Activated naive CD4-positive, alpha-beta T cell treated with anti-CD3 and anti-CD28 coated beads, Interleukin-2, amount 50 U/mL, for 24 hours (primary cell): ENCODE measurements at regions not wholly inside any gene's neighbourhood (a gene's known extent, or its start where the extent isn't known, plus 50 kb on each side); places are given as distances from the start of the nearest gene placed in this dataset.
"Not testable (repeated sequence)": the region's sequence is repeated elsewhere in the genome, so short reads cannot be mapped to it uniquely, and the experiment has no call there.

Source experiments
- H3K27ac Mint-ChIP-seq: one replicate; pipeline ENCODE4 v1.8.0; 2021; ENCODE audit warnings: mild to moderate bottlenecking, mixed read lengths
- H3K27me3 Mint-ChIP-seq: one replicate; pipeline ENCODE4 v1.8.0; 2021; ENCODE audit warnings: mixed read lengths
- H3K36me3 Mint-ChIP-seq: one replicate; pipeline ENCODE4 v1.8.0; 2021; ENCODE audit warnings: mixed read lengths
- H3K4me1 Mint-ChIP-seq: one replicate; pipeline ENCODE4 v1.8.0; 2021; ENCODE audit warnings: mixed read lengths
- H3K4me3 Mint-ChIP-seq: one replicate; pipeline ENCODE4 v1.8.0; 2021; ENCODE audit warnings: mild to moderate bottlenecking, mixed read lengths
- H3K9me3 Mint-ChIP-seq: one replicate; pipeline ENCODE4 v1.8.0; 2021; ENCODE audit warnings: mixed read lengths

DNA sequence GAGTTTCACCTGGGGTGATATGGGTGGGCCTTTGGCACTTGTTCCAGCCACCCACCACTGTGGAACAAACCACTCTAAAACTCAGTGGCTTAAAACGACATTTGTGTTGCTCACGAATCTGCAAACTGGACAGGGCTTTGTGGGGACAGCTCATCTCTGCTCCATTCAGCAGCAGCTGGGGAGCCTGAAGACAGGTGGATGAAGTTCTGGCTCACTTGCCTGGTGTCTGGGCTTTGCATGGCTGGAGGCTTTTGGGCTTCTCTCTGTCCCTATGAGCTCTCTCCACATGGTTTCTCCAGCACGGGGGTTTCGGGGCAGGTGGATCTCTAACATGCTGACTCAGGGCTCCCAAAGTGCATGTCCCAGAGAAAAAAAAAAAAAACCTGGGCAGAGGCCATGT is 93.0 kb upstream of the GLI2 start:
- Mint-ChIP-seq H3K36me3 (no peaks in the 10 kb centered on the region), H3K27me3 (peaks cover 2% of the 10 kb centered on the region), H3K4me3 (no peak overlapping the region), H3K27ac (no peak overlapping the region), H3K9me3 (no peaks in the 10 kb centered on the region), H3K4me1 (no peaks in the 10 kb centered on the region)

DNA sequence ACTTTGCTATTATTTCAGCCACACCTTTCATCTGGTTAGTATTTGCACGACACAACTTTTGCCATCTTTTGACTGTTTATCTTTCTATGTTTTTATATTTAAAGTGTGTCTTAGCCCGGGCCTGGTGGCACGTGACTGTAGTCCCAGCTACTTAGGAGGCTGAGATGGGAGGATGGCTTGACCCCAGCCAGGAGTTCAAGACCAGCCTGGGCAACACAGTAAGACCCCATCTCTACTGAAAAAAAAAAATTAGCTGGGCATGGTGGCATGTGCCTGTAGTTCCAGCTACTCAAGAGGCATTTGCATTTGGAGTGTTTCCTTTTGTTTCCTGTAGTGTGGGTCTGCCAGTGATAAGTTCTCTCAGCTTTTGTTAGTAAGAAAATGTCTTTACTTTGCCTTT is 88.7 kb upstream of the GLI2 start:
- Mint-ChIP-seq H3K36me3 (no peaks in the 10 kb centered on the region), H3K9me3 (peaks cover 15% of the 10 kb centered on the region), H3K4me3 (no peak overlapping the region), H3K27me3 (peaks cover 5% of the 10 kb centered on the region), H3K4me1 (no peaks in the 10 kb centered on the region), H3K27ac (no peak overlapping the region)

GRCh38 chr2:120647487-120647886 is 88.2 kb upstream of the GLI2 start:
- no peaks in the 10 kb centered on the region for H3K4me1 Mint-ChIP-seq
- H3K4me3 Mint-ChIP-seq: no peak overlapping the region
- H3K27me3 Mint-ChIP-seq: peaks cover 5% of the 10 kb centered on the region
- no peaks in the 10 kb centered on the region for H3K36me3 Mint-ChIP-seq
- peaks cover 15% of the 10 kb centered on the region for H3K9me3 Mint-ChIP-seq
- H3K27ac Mint-ChIP-seq: no peak overlapping the region

DNA sequence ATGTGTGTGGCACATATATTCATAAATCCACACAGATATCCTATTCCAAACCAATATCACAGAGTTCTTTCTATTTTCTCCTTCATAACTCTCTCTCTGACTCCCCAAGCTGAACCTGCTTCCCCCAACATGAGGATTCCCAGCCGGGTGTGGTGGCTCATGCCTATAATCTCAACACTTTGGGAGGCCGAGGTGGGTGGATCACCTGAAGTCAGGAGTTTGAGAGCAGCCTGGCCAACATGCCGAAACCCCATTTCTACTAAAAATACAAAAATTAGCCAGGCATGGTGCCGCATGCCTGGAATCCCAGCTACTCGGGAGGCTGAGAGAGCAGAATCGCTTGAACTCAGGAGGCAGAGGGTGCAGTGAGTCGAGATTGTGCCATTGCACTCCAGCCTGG is 86.3 kb upstream of the GLI2 start:
- H3K36me3 Mint-ChIP-seq, H3K4me3 Mint-ChIP-seq, H3K4me1 Mint-ChIP-seq, H3K27ac Mint-ChIP-seq: not testable (repeated sequence)
- Mint-ChIP-seq H3K9me3 (peaks cover 15% of the 10 kb centered on the region), H3K27me3 (peaks cover 12% of the 10 kb centered on the region)

- no peaks in the 10 kb centered on the region for H3K36me3 Mint-ChIP-seq
- no peak overlapping the region for H3K27ac Mint-ChIP-seq
- H3K27me3 Mint-ChIP-seq: peaks cover 14% of the 10 kb centered on the region
- no peak overlapping the region for H3K4me3 Mint-ChIP-seq
- H3K4me1 Mint-ChIP-seq: no peaks in the 10 kb centered on the region
- H3K9me3 Mint-ChIP-seq: peaks cover 15% of the 10 kb centered on the region
Observed at GRCh38 chr2:120650022-120650644, 85.5 kb upstream of the GLI2 start.

- Mint-ChIP-seq H3K36me3 (no peaks in the 10 kb centered on the region), H3K9me3 (peaks cover 15% of the 10 kb centered on the region), H3K27me3 (peaks cover 20% of the 10 kb centered on the region), H3K4me3 (no peak overlapping the region), H3K27ac (no peak overlapping the region), H3K4me1 (no peaks in the 10 kb centered on the region)
Observed at GRCh38 chr2:120651818-120652217, 83.8 kb upstream of the GLI2 start.

GRCh38 chr2:120653046-120653445 is 82.6 kb upstream of the GLI2 start:
- Mint-ChIP-seq H3K4me3 (no peak overlapping the region), H3K9me3 (peaks cover 15% of the 10 kb centered on the region), H3K36me3 (no peaks in the 10 kb centered on the region), H3K27ac (no peak overlapping the region), H3K4me1 (no peaks in the 10 kb centered on the region), H3K27me3 (peaks cover 21% of the 10 kb centered on the region)

DNA sequence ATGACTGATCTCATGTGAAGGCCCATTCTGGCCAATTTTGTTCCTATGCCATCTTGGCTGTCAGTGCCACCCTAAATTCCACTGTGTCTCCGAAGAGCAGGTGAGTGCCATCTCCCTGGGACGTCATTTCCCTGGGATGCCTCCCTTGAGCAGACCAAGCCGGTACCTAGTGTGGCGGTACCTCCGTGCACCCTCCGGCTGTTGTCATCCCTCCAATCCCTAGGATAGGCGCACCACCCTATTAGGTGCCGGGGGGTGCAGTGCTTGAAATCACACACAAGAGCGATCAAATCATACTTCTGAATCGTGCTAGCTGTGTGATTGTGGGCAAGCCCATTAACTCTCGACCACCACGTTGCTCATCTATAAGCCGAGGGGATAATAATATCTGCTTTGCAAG is 81.8 kb upstream of the GLI2 start:
- Mint-ChIP-seq H3K27me3 (peaks cover 21% of the 10 kb centered on the region), H3K27ac (no peak overlapping the region), H3K4me3 (no peak overlapping the region)

DNA sequence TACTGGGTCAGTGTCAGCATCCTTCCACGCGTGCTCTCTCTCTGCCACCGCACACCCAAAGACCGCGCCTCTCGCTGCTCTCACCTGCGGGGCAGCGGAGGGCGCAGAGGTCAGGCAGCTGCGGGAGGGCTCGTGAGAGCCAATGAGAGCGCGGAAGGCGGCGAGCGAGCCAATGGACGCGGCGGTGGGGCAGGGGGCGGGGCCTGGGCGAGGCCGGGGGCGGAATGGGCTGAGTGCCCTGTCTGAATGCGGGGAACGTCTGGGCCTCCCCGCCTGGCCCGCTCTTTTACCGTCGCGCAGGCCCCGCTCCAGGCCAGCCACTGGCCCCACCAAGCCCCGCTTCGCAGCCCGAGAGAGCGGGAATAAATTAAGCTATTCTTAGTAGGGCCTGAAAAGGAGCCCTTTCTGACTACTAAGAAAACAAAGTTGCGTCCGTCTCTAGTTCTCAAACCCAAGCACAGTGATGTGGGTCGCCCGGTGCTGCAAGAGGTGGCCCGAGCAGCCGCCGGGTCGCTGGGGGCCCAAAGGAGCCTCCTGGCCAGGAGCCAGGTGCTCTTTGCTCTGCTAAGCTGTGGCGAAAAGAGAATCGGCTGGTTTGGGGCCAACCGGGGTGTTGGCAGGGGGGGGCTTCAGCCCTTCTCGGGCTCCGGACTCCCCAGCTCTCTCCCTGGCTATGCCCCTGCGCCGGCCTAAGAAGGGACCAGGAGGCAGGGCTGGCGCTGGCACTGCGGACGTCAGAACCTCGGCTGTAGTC is 81.1 kb upstream of the GLI2 start:
- Mint-ChIP-seq H3K36me3 (no peaks in the 10 kb centered on the region), H3K27me3 (peaks cover 18% of the 10 kb centered on the region), H3K4me3 (no peak overlapping the region), H3K9me3 (peaks cover 15% of the 10 kb centered on the region), H3K27ac (no peak overlapping the region), H3K4me1 (no peaks in the 10 kb centered on the region)

More for the DNA sequence above, 81.8 kb upstream of the GLI2 start:
- Mint-ChIP-seq H3K36me3 (no peaks in the 10 kb centered on the region), H3K9me3 (peaks cover 15% of the 10 kb centered on the region), H3K4me1 (no peaks in the 10 kb centered on the region)

DNA sequence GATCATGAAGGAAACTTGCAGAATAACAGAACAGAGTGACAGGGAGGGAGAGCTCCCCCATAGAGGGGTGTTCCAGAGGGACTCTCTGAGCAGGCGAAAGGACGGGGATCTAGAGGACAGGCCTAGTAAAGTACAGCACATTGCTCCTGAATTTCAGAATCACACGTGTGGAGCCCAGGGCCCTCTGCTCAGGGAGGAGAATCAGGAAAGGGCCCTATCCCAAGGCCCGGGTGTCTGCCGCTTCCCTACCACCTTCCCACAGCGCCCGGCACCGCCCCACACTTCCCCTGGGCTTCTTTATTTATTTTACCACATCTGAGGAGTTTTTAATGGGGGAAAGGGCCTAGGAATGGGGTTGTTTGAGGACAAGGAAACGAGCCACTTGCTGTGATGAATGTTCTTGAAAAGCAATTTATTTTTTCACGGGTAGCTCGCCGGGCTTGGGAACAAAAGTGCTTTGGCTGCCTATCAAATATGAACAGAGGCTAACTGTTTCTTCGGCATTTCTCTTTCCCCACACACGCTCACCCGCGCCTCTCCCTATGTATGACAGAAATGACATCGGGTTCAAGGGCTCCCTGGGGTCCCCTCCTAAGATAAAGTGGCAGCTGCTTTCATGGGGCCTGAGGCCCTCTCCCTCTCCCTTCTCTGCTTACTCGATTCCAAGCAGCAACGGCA is 79.3 kb upstream of the GLI2 start:
- Mint-ChIP-seq H3K27me3 (peaks cover 17% of the 10 kb centered on the region), H3K4me1 (no peaks in the 10 kb centered on the region), H3K27ac (no peak overlapping the region), H3K4me3 (no peak overlapping the region), H3K36me3 (no peaks in the 10 kb centered on the region), H3K9me3 (no peaks in the 10 kb centered on the region)

DNA sequence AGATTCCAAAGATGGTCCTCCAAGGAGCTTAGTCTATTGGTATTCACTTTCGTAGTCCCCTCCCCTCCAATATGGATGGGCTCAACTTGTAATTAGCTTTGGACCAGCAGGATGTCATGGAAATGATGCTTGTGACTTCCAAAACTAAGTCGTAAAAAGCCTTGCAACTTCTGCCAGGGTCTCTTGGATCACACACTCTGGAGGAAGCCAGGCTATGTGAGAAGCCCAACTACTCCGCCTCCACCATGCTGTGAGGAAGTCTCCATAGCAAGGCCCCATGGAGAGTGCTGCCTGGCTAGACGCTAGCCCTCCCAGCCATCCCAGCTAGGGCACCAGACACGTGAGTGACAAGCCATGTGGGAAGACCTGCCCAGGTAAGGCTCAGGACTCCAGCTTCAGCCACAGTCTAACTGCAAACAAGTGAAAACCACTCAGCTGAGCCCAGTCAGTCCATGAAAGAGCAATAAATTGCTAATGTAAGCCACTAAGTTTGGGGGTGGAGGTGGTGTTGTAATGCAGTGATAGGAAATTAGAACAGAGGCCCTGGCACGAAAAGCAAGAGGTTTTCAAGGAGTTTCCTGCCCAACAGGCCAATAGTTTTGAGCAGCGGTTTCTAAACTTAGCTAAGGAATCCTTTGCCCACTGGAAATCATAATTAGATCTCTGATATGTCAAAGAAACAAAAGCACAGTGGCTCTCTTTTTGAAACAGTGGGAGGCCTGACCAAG is 77.5 kb upstream of the GLI2 start:
- H3K27ac Mint-ChIP-seq: no peak overlapping the region
- no peaks in the 10 kb centered on the region for H3K4me1 Mint-ChIP-seq
- no peak overlapping the region for H3K4me3 Mint-ChIP-seq
- H3K27me3 Mint-ChIP-seq: peaks cover 19% of the 10 kb centered on the region
- no peaks in the 10 kb centered on the region for H3K36me3 Mint-ChIP-seq
- no peaks in the 10 kb centered on the region for H3K9me3 Mint-ChIP-seq

- Mint-ChIP-seq H3K27me3 (peaks cover 17% of the 10 kb centered on the region), H3K4me3 (no peak overlapping the region), H3K27ac (no peak overlapping the region), H3K4me1 (no peaks in the 10 kb centered on the region), H3K36me3 (no peaks in the 10 kb centered on the region), H3K9me3 (no peaks in the 10 kb centered on the region)
Observed at GRCh38 chr2:120658770-120659158, 76.9 kb upstream of the GLI2 start.

GRCh38 chr2:120659275-120659977 is 76.2 kb upstream of the GLI2 start:
- Mint-ChIP-seq H3K36me3 (no peaks in the 10 kb centered on the region), H3K9me3 (peaks cover 3% of the 10 kb centered on the region), H3K4me1 (no peaks in the 10 kb centered on the region), H3K27ac (no peak overlapping the region), H3K4me3 (no peak overlapping the region), H3K27me3 (peaks cover 13% of the 10 kb centered on the region)

GRCh38 chr2:120660056-120660694 is 75.5 kb upstream of the GLI2 start:
- H3K27ac Mint-ChIP-seq: no peak overlapping the region
- no peak overlapping the region for H3K4me3 Mint-ChIP-seq
- peaks cover 11% of the 10 kb centered on the region for H3K27me3 Mint-ChIP-seq
- no peaks in the 10 kb centered on the region for H3K4me1 Mint-ChIP-seq
- no peaks in the 10 kb centered on the region for H3K36me3 Mint-ChIP-seq
- H3K9me3 Mint-ChIP-seq: peaks cover 7% of the 10 kb centered on the region
